Inflammatory macrophage (primary cell): ENCODE measurements at regions not wholly inside any gene's neighbourhood (a gene's known extent, or its start where the extent isn't known, plus 50 kb on each side); places are given as distances from the start of the nearest gene placed in this dataset.

Source experiments
- DNase-seq, 2 donors: peaks; one replicate each; pipeline ENCODE4 v3.0.0-alpha.2; 2020 to 2022

GRCh38 chr15:68871507-68871906 lies 50.8 kb upstream of the ANP32A start:
- no peak for DNase-seq

- no peak for DNase-seq
Measured at GRCh38 chr15:68874788-68875187, 54.1 kb upstream of the ANP32A start.

GRCh38 chr15:68875377-68876116 lies 54.8 kb upstream of the SPESP1 start:
- DNase-seq = peak; percentile 86 to 91

DNA sequence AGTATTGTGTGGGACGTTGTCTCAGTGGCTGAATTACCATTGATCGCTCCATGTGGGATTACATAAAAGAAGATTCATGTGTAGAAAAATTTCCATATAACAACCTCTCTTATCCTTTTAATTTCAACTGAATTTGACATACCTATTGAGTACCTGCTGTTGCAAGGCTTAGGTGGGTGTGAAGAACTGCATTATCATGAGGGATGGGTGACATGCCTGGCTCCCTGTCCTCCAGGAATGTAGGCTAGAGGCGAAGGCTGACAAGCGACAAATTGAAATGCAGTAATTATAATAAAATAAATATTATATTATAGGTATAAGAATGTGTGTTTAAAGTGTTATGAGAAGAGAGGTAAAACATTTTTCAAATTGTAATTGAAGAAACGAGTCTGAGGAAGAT lies 52.7 kb upstream of the SPESP1 start:
- DNase-seq = no peak

GRCh38 chr15:68880382-68880781 lies 49.9 kb upstream of the SPESP1 start:
- DNase-seq = no peak
